Body of pancreas (tissue), 4 donors: ENCODE measurements at regions not wholly inside any gene's neighbourhood (a gene's known extent, or its start where the extent isn't known, plus 50 kb on each side); places are given as distances from the start of the nearest gene placed in this dataset.

Experiments used
- ATAC-seq: fragments of 150-250 bp; one replicate; pipeline ENCODE4 v1.9.1; 2016
- DNase-seq, 4 donors: peaks; one replicate each; pipeline ENCODE4 v3.0.0-alpha.2; 2019
- H3K27ac ChIP-seq, 4 donors: fragments of 200-600 bp; sonication (generic); 1 replicate in 3 of 4; 2 replicates in 1 of 4; pipeline versions ENCODE4 v1.5.1 to v1.6.1; 2016 to 2019; ENCODE audit warnings: mild to moderate bottlenecking in 1 of 4, mixed read lengths in 1 of 4, moderate library complexity in 1 of 4
- H3K27me3 ChIP-seq, 2 donors: fragments of 200-600 bp; sonication (generic); one replicate each; pipeline ENCODE4 v1.6.0; 2016; ENCODE audit warnings: mild to moderate bottlenecking in 1 of 2
- H3K36me3 ChIP-seq, 2 donors: fragments of 200-600 bp; sonication (generic); replicated peaks in 1 of 2; 2 replicates each; pipeline ENCODE4 v1.5.1; 2016; ENCODE audit warnings: low read depth in 2 of 2; ENCODE audit not compliant: insufficient read depth in 1 of 2
- H3K4me1 ChIP-seq: fragments of 200-600 bp; sonication (generic); one replicate; pipeline ENCODE4 v1.6.0; 2016
- H3K4me3 ChIP-seq, 2 donors: fragments of 200-600 bp; sonication (generic); 1 replicate in 1 of 2; 2 replicates in 1 of 2; pipeline ENCODE4 v1.5.1; 2016 to 2019
- H3K9me3 ChIP-seq, 3 donors: fragments of 200-600 bp; sonication (generic); 1 replicate in 2 of 3; 2 replicates in 1 of 3; pipeline ENCODE4 v1.5.1; 2016
- CTCF ChIP-seq, 7 experiments: fragments of 450-650 bp in 4 of 7; fragments of 200-600 bp in 3 of 7; sonication (generic) in 3 of 7; IDR thresholded peaks; one replicate each; pipeline ENCODE4 v1.5.1; 2016 to 2019; ENCODE audit warnings: antibody characterized with exemption in 7 of 7
- POLR2A ChIP-seq, 3 donors: fragments of 450-650 bp; IDR thresholded peaks; one replicate each; pipeline ENCODE4 v1.6.1; 2016; ENCODE audit warnings: antibody characterized with exemption in 3 of 3, mild to moderate bottlenecking in 2 of 3
- WGBS, 2 donors: methylation state at CpG; one replicate each; pipeline ENCODE4 v1.1.5; 2017; 5-methylcytosine and 5-hydroxymethylcytosine counted together
- intact Hi-C: fragments of 100-400 bp; cut with DNase I; formaldehyde crosslinking; loops from one replicate; pipeline ENCODE4 v1.15.1; 2023

GRCh38 chr4:141921293-141921692 is 284.9 kb downstream of the IL15 start:
- no peaks in the 10 kb centered on the region for H3K4me1 ChIP-seq
- no peaks in the 10 kb centered on the region for H3K36me3 ChIP-seq
- intact Hi-C loops, result no loop called here
- no peaks in the 10 kb centered on the region for H3K27me3 ChIP-seq
- no peak overlapping the region for H3K27ac ChIP-seq
- H3K4me3 ChIP-seq, result no peak overlapping the region
- TF ChIP-seq POLR2A (IDR thresholded peaks at IDR 0.05) (no peak), CTCF (IDR thresholded peaks at IDR 0.05) (no peak)
- no peaks in the 10 kb centered on the region for H3K9me3 ChIP-seq
- ATAC-seq (no peak), DNase-seq (no peak)
- whole genome bisulfite sequencing, 2 donors, result 81 to 89% methylated on average over 1 of the region's 1 CpG

GRCh38 chr4:141922236-141922635 is 285.9 kb downstream of the IL15 start:
- Histone ChIP-seq H3K4me1 (no peaks in the 10 kb centered on the region), H3K36me3 (no peaks in the 10 kb centered on the region), H3K27me3 (no peaks in the 10 kb centered on the region), H3K4me3 (no peak overlapping the region), H3K9me3 (no peaks in the 10 kb centered on the region), H3K27ac (no peak overlapping the region)
- no peak for TF ChIP-seq CTCF (IDR thresholded peaks at IDR 0.05)
- TF ChIP-seq POLR2A (IDR thresholded peaks at IDR 0.05), result no peak
- intact Hi-C loops, result no loop called here
- 71 to 82% methylated on average over 2 of the region's 2 CpGs for WGBS, 2 donors
- ATAC-seq, result no peak
- DNase-seq, result no peak

GRCh38 chr4:141926406-141926805 is 290.0 kb downstream of the IL15 start:
- TF ChIP-seq CTCF (IDR thresholded peaks at IDR 0.05), result no peak
- no peak for TF ChIP-seq POLR2A (IDR thresholded peaks at IDR 0.05)
- Histone ChIP-seq H3K27me3 (no peaks in the 10 kb centered on the region), H3K36me3 (no peaks in the 10 kb centered on the region), H3K27ac (no peak overlapping the region), H3K9me3 (no peaks in the 10 kb centered on the region), H3K4me3 (no peak overlapping the region), H3K4me1 (no peaks in the 10 kb centered on the region)
- 13 to 17% methylated on average over 1 of the region's 1 CpG for WGBS, 2 donors
- ATAC-seq (no peak), DNase-seq (no peak)
- intact Hi-C loops, result no loop called here

- Histone ChIP-seq H3K9me3 (no peaks in the 10 kb centered on the region), H3K36me3 (no peaks in the 10 kb centered on the region), H3K4me3 (no peak overlapping the region), H3K27ac (no peak overlapping the region), H3K4me1 (no peaks in the 10 kb centered on the region), H3K27me3 (no peaks in the 10 kb centered on the region)
- ATAC-seq, result no peak
- DNase-seq, result no peak
- intact Hi-C loops, result no loop called here
- no peak for TF ChIP-seq POLR2A (IDR thresholded peaks at IDR 0.05)
Measured at GRCh38 chr4:141932490-141932889, 296.1 kb downstream of the IL15 start.

GRCh38 chr4:141933978-141934377 is 297.6 kb downstream of the IL15 start:
- no peak for TF ChIP-seq POLR2A (IDR thresholded peaks at IDR 0.05)
- TF ChIP-seq CTCF (IDR thresholded peaks at IDR 0.05), result no peak
- DNase-seq (no peak), ATAC-seq (no peak)
- 78 to 92% methylated on average over 1 of the region's 1 CpG for WGBS, 2 donors
- H3K4me1 ChIP-seq, result no peaks in the 10 kb centered on the region
- H3K4me3 ChIP-seq, result no peak overlapping the region
- no peaks in the 10 kb centered on the region for H3K9me3 ChIP-seq
- H3K27ac ChIP-seq, result no peak overlapping the region
- H3K36me3 ChIP-seq, result no peaks in the 10 kb centered on the region
- no peaks in the 10 kb centered on the region for H3K27me3 ChIP-seq
- intact Hi-C loops, result no loop called here
